GM18909 (cell line): ENCODE measurements at regions not wholly inside any gene's neighbourhood (a gene's known extent, or its start where the extent isn't known, plus 50 kb on each side); places are given as distances from the start of the nearest gene placed in this dataset.

Source experiments
- ATAC-seq: cut with Tn5 transposase; IDR thresholded peaks from one replicate; pipeline ENCODE4 v1.9.1; 2021; ENCODE audit warnings: mild to moderate bottlenecking; ENCODE audit not compliant: unreplicated experiment, poor library complexity

- ATAC-seq, result no peak
Measured at GRCh38 chr2:149650006-149650405, 62.4 kb upstream of the MMADHC start.

- ATAC-seq, result no peak
Measured at GRCh38 chr2:149648282-149649030, 60.9 kb upstream of the MMADHC start.

- ATAC-seq, result no peak
Measured at GRCh38 chr2:149645391-149645790, 57.8 kb upstream of the MMADHC start.
